HFF-Myc (cell line): ENCODE measurements at regions not wholly inside any gene's neighbourhood (a gene's known extent, or its start where the extent isn't known, plus 50 kb on each side); places are given as distances from the start of the nearest gene placed in this dataset.

Experiments
- DNase-seq: peaks from one replicate; pipeline ENCODE4 v3.0.0-alpha.2; 2011; ENCODE audit warnings: low read depth; ENCODE audit errors: extremely low read depth
- H3K4me3 ChIP-seq: replicated peaks from 2 replicates; pipeline ENCODE4 v1.5.1; 2011; ENCODE audit warnings: low read depth, mild to moderate bottlenecking, control low read depth, low read length
- CTCF ChIP-seq: IDR thresholded peaks from 2 replicates; pipeline ENCODE4 v1.5.1; 2012; ENCODE audit warnings: mild to moderate bottlenecking, low read depth, low read length, control low read depth; ENCODE audit errors: missing control alignments

- no peak overlapping the region for H3K4me3 ChIP-seq
- TF ChIP-seq CTCF, result no peak
- no peak for DNase-seq
These were observed 110.1 kb downstream of the BMP2 start for GRCh38 chr20:6877633-6878032.

- TF ChIP-seq CTCF, result no peak
- DNase-seq, result peak; percentile 94
- no peak overlapping the region for H3K4me3 ChIP-seq
These were observed 115.2 kb downstream of the BMP2 start for GRCh38 chr20:6882561-6883291.

- no peak for DNase-seq
- TF ChIP-seq CTCF, result no peak
- no peak overlapping the region for H3K4me3 ChIP-seq
These were observed 116.6 kb downstream of the BMP2 start for GRCh38 chr20:6884114-6884513.

- no peak for TF ChIP-seq CTCF
- no peak for DNase-seq
These were observed 118.7 kb downstream of the BMP2 start for GRCh38 chr20:6886065-6886729.

GRCh38 chr20:6887966-6888365, 120.5 kb downstream of the BMP2 start:
- no peak for TF ChIP-seq CTCF
- H3K4me3 ChIP-seq, result no peak overlapping the region
- DNase-seq, result no peak

More at GRCh38 chr20:6886065-6886729, 118.7 kb downstream of the BMP2 start:
- no peak overlapping the region for H3K4me3 ChIP-seq

GRCh38 chr20:6888736-6889395, 121.4 kb downstream of the BMP2 start:
- no peak overlapping the region for H3K4me3 ChIP-seq
- no peak for TF ChIP-seq CTCF
- no peak for DNase-seq
